ENCODE measurements at regions not wholly inside any gene's neighbourhood (a gene's known extent, or its start where the extent isn't known, plus 50 kb on each side); places are given as distances from the start of the nearest gene placed in this dataset.

DNA sequence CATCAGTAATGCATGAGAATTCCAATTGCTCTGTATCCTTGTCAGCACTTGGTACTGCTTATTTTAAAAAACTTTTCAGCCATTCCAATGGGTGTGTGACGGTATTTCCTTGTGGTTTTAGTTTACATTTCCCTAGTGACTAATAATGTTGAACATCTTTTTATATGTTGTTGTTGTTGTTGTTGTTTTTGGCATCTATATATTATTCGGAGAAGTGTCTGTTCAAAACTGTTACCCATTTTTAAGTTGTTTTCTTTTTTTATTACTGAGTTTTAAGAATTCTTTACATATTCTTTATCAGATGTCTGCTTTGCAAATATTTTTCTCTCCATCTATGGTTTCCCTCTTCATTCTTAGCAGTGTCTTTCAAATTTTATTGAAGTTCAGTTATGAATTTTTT lies 231.1 kb upstream of the POU3F1 start:
- TF ChIP-seq POLR2A (IDR thresholded peaks at IDR 0.05) (no peak), CTCF (IDR thresholded peaks at IDR 0.05) (no peak), POLR2AphosphoS5 (IDR thresholded peaks at IDR 0.05) (no peak)

Data from breast epithelium (tissue), 3 donors.